ENCODE measurements at regions not wholly inside any gene's neighbourhood (a gene's known extent, or its start where the extent isn't known, plus 50 kb on each side); places are given as distances from the start of the nearest gene placed in this dataset.

GRCh38 chr1:87866416-87866815 lies 537.7 kb downstream of the LMO4 start:
- Histone ChIP-seq H3K9me3 (no peaks in the 10 kb centered on the region), H3K4me1 (no peaks in the 10 kb centered on the region), H3K36me3 (ENCODE audit: control insufficient read depth, insufficient read depth, low read length) (no peaks in the 10 kb centered on the region), H3K4me3 (ENCODE audit: low read depth, low read length) (no peak overlapping the region), H3K27me3 (replicated peaks; ENCODE audit: control insufficient read depth, insufficient read depth, low read length) (no peaks in the 10 kb centered on the region)
- no peak for DNase-seq
- POLR2A ChIA-PET, result no interaction called here
- H3K4me3 Mint-ChIP-seq (ENCODE audit: unreplicated experiment), result no peak overlapping the region
- no peaks in the 10 kb centered on the region for H3K36me3 Mint-ChIP-seq (ENCODE audit: insufficient read depth, unreplicated experiment)
- no peak for TF ChIP-seq CTCF (IDR thresholded peaks at IDR 0.05; ENCODE audit: insufficient read depth in 1 of 2, low read depth in 1 of 2, low read length in 1 of 2, severe bottlenecking in 1 of 2, unreplicated experiment in 1 of 2)
- BruUV-seq (replicated peaks), result no TSS peak
- H3K4me1 Mint-ChIP-seq (ENCODE audit: low read depth, unreplicated experiment), result no peaks in the 10 kb centered on the region
- CTCF ChIA-PET, result interaction anchor here (0.8 kb wide), 1 partner anchor 194 kb away, joined by 4 read pairs; no protein-coding TSS in a partner anchor
- peaks cover 44% of the 10 kb centered on the region for H3K9me3 Mint-ChIP-seq (ENCODE audit: unreplicated experiment)
- no peak overlapping the region for H3K27ac Mint-ChIP-seq (ENCODE audit: unreplicated experiment)
- H3K27me3 Mint-ChIP-seq (ENCODE audit: insufficient read depth, unreplicated experiment), result no peaks in the 10 kb centered on the region
- intact Hi-C loops (cut with micrococcal nuclease; ENCODE audit: unreplicated experiment), result no loop called here

- H3K36me3 Mint-ChIP-seq (ENCODE audit: insufficient read depth, unreplicated experiment), result no peaks in the 10 kb centered on the region
- DNase-seq, result no peak
- Histone ChIP-seq H3K27me3 (replicated peaks; ENCODE audit: control insufficient read depth, insufficient read depth, low read length) (no peaks in the 10 kb centered on the region), H3K36me3 (ENCODE audit: control insufficient read depth, insufficient read depth, low read length) (no peaks in the 10 kb centered on the region), H3K4me1 (no peaks in the 10 kb centered on the region), H3K4me3 (ENCODE audit: low read depth, low read length) (no peak overlapping the region), H3K9me3 (no peaks in the 10 kb centered on the region)
- peaks cover 44% of the 10 kb centered on the region for H3K9me3 Mint-ChIP-seq (ENCODE audit: unreplicated experiment)
- no peaks in the 10 kb centered on the region for H3K4me1 Mint-ChIP-seq (ENCODE audit: low read depth, unreplicated experiment)
- TF ChIP-seq CTCF (IDR thresholded peaks at IDR 0.05; ENCODE audit: insufficient read depth in 1 of 2, low read depth in 1 of 2, low read length in 1 of 2, severe bottlenecking in 1 of 2, unreplicated experiment in 1 of 2), result no peak
- H3K27me3 Mint-ChIP-seq (ENCODE audit: insufficient read depth, unreplicated experiment), result no peaks in the 10 kb centered on the region
- CTCF ChIA-PET, result no interaction called here
- no peak overlapping the region for H3K4me3 Mint-ChIP-seq (ENCODE audit: unreplicated experiment)
- intact Hi-C loops (cut with micrococcal nuclease; ENCODE audit: unreplicated experiment), result no loop called here
- BruUV-seq (replicated peaks), result no TSS peak
- POLR2A ChIA-PET, result no interaction called here
- H3K27ac Mint-ChIP-seq (ENCODE audit: unreplicated experiment), result no peak overlapping the region
Observed at GRCh38 chr1:87867626-87868025, 538.9 kb downstream of the LMO4 start.

GRCh38 chr1:87869567-87869966 lies 540.9 kb downstream of the LMO4 start:
- Mint-ChIP-seq H3K36me3 (ENCODE audit: insufficient read depth, unreplicated experiment) (no peaks in the 10 kb centered on the region), H3K4me3 (ENCODE audit: unreplicated experiment) (no peak overlapping the region), H3K27me3 (ENCODE audit: insufficient read depth, unreplicated experiment) (no peaks in the 10 kb centered on the region), H3K27ac (ENCODE audit: unreplicated experiment) (no peak overlapping the region), H3K4me1 (ENCODE audit: low read depth, unreplicated experiment) (no peaks in the 10 kb centered on the region), H3K9me3 (ENCODE audit: unreplicated experiment) (peaks cover 35% of the 10 kb centered on the region)
- Histone ChIP-seq H3K9me3 (no peaks in the 10 kb centered on the region), H3K4me1 (no peaks in the 10 kb centered on the region), H3K4me3 (ENCODE audit: low read depth, low read length) (no peak overlapping the region), H3K27me3 (replicated peaks; ENCODE audit: control insufficient read depth, insufficient read depth, low read length) (no peaks in the 10 kb centered on the region), H3K36me3 (ENCODE audit: control insufficient read depth, insufficient read depth, low read length) (no peaks in the 10 kb centered on the region)
- no peak for TF ChIP-seq CTCF (IDR thresholded peaks at IDR 0.05; ENCODE audit: insufficient read depth in 1 of 2, low read depth in 1 of 2, low read length in 1 of 2, severe bottlenecking in 1 of 2, unreplicated experiment in 1 of 2)
- no TSS peak for BruUV-seq (replicated peaks)
- POLR2A ChIA-PET, result no interaction called here
- CTCF ChIA-PET, result no interaction called here
- no peak for DNase-seq
- intact Hi-C loops (cut with micrococcal nuclease; ENCODE audit: unreplicated experiment), result no loop called here

Data from Caco-2 (cell line).